ENCODE measurements at regions not wholly inside any gene's neighbourhood (a gene's known extent, or its start where the extent isn't known, plus 50 kb on each side); places are given as distances from the start of the nearest gene placed in this dataset.

GRCh38 chr16:54812229-54812628, 118.4 kb upstream of the IRX5 start:
- no peaks in the 10 kb centered on the region for H3K36me3 ChIP-seq (ENCODE audit: insufficient read depth)
- ATAC-seq = no peak
- H3K4me1 ChIP-seq (ENCODE audit: insufficient read depth) = peaks cover 22% of the 10 kb centered on the region
- no peak overlapping the region for H3K27ac Mint-ChIP-seq
- H4K20me1 ChIP-seq (replicated peaks; ENCODE audit: insufficient read depth) = no peaks in the 10 kb centered on the region
- no peak overlapping the region for H3K4me3 ChIP-seq
- H3K4me2 ChIP-seq = no peak overlapping the region
- no peaks in the 10 kb centered on the region for H3K27me3 ChIP-seq (ENCODE audit: insufficient read depth)
- H3K36me3 Mint-ChIP-seq (ENCODE audit: low read depth) = no peaks in the 10 kb centered on the region
- H3K9me2 ChIP-seq (ENCODE audit: insufficient read depth) = no peaks in the 10 kb centered on the region
- H3K4me1 Mint-ChIP-seq = peaks cover 24% of the 10 kb centered on the region
- no peak overlapping the region for H3K27ac ChIP-seq (ENCODE audit: low read depth)
- H3K27me3 Mint-ChIP-seq (ENCODE audit: insufficient read depth, low read depth, poor library complexity) = no peaks in the 10 kb centered on the region
- no peaks in the 10 kb centered on the region for H3K79me2 ChIP-seq (replicated peaks; ENCODE audit: insufficient read depth)
- TF ChIP-seq, protein P1, sequence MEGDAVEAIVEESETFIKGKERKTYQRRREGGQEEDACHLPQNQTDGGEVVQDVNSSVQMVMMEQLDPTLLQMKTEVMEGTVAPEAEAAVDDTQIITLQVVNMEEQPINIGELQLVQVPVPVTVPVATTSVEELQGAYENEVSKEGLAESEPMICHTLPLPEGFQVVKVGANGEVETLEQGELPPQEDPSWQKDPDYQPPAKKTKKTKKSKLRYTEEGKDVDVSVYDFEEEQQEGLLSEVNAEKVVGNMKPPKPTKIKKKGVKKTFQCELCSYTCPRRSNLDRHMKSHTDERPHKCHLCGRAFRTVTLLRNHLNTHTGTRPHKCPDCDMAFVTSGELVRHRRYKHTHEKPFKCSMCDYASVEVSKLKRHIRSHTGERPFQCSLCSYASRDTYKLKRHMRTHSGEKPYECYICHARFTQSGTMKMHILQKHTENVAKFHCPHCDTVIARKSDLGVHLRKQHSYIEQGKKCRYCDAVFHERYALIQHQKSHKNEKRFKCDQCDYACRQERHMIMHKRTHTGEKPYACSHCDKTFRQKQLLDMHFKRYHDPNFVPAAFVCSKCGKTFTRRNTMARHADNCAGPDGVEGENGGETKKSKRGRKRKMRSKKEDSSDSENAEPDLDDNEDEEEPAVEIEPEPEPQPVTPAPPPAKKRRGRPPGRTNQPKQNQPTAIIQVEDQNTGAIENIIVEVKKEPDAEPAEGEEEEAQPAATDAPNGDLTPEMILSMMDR (conservative IDR thresholded peaks at IDR 0.05; ENCODE audit: low read depth in 2 of 2) = peak; percentile 20 to 49; a peak in 2 of 4 replicates
- TF ChIP-seq STAT1 (IDR thresholded peaks at IDR 0.05; ENCODE audit: unreplicated experiment) = no peak
- no peak for TF ChIP-seq ZNF331 (CRISPR knock-in tag; IDR thresholded peaks at IDR 0.05; ENCODE audit: low read depth)
- TF ChIP-seq, protein P2, sequence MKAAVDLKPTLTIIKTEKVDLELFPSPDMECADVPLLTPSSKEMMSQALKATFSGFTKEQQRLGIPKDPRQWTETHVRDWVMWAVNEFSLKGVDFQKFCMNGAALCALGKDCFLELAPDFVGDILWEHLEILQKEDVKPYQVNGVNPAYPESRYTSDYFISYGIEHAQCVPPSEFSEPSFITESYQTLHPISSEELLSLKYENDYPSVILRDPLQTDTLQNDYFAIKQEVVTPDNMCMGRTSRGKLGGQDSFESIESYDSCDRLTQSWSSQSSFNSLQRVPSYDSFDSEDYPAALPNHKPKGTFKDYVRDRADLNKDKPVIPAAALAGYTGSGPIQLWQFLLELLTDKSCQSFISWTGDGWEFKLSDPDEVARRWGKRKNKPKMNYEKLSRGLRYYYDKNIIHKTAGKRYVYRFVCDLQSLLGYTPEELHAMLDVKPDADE (IDR thresholded peaks at IDR 0.05) = no peak
- TF ChIP-seq EZH2 (IDR thresholded peaks at IDR 0.05; ENCODE audit: low read depth, unreplicated experiment) = no peak
- H3K4me3 Mint-ChIP-seq = no peak overlapping the region
- H3K9me3 Mint-ChIP-seq = no peaks in the 10 kb centered on the region
- no peak for DNase-seq (ENCODE audit: low spot score)
- no peak overlapping the region for H2AFZ ChIP-seq
- H3F3A ChIP-seq (replicated peaks; ENCODE audit: low read depth) = no peaks in the 10 kb centered on the region

DNA sequence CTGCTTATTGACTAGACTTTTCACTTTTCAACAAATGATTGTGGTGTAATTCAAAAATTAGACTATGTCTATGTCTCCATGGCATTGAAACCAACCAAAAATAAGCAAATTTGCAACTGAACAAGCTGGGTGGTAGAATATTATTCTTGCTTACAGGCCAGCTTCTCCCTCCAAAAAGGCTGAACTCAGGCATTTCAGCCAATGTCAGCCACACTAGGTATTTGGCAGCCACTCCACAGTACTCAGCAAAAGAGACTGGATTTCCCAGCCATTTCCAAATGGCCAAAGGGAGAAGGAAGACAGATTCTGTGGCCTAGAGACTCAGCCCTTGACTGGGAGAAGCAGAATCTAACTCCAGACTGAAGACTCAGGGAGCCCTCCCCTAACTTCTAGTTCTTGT, 121.8 kb upstream of the IRX5 start:
- Mint-ChIP-seq H3K36me3 (ENCODE audit: low read depth) (no peaks in the 10 kb centered on the region), H3K4me1 (peaks cover 27% of the 10 kb centered on the region), H3K4me3 (no peak overlapping the region), H3K27ac (no peak overlapping the region), H3K27me3 (ENCODE audit: insufficient read depth, low read depth, poor library complexity) (no peaks in the 10 kb centered on the region), H3K9me3 (no peaks in the 10 kb centered on the region)
- Histone ChIP-seq H3K9me2 (ENCODE audit: insufficient read depth) (peaks cover 4% of the 10 kb centered on the region; the same call in 1 of the 2 replicates), H2AFZ (no peak overlapping the region), H4K20me1 (replicated peaks; ENCODE audit: insufficient read depth) (no peaks in the 10 kb centered on the region), H3K4me1 (ENCODE audit: insufficient read depth) (peaks cover 29% of the 10 kb centered on the region), H3K27ac (ENCODE audit: low read depth) (no peak overlapping the region), H3K36me3 (ENCODE audit: insufficient read depth) (no peaks in the 10 kb centered on the region), H3F3A (replicated peaks; ENCODE audit: low read depth) (no peaks in the 10 kb centered on the region), H3K4me3 (no peak overlapping the region), H3K4me2 (no peak overlapping the region), H3K79me2 (replicated peaks; ENCODE audit: insufficient read depth) (no peaks in the 10 kb centered on the region), H3K27me3 (ENCODE audit: insufficient read depth) (no peaks in the 10 kb centered on the region)
- ATAC-seq (no peak), DNase-seq (ENCODE audit: low spot score) (no peak)
- TF ChIP-seq, protein P1 (conservative IDR thresholded peaks at IDR 0.05; ENCODE audit: low read depth in 2 of 2) = no peak
- TF ChIP-seq NANOG (IDR thresholded peaks at IDR 0.05; ENCODE audit: borderline replicate concordance) (no peak), ZNF331 (CRISPR knock-in tag; IDR thresholded peaks at IDR 0.05; ENCODE audit: low read depth) (no peak), JUNB (IDR thresholded peaks at IDR 0.05; ENCODE audit: unreplicated experiment) (no peak), EZH2phosphoT487 (IDR thresholded peaks at IDR 0.05; ENCODE audit: unreplicated experiment) (no peak), ZNF114 (CRISPR knock-in tag; IDR thresholded peaks at IDR 0.05) (no peak), POLR2AphosphoS5 (IDR thresholded peaks at IDR 0.05; ENCODE audit: low read depth) (no peak), STAT1 (IDR thresholded peaks at IDR 0.05; ENCODE audit: unreplicated experiment) (no peak), CREB1 (CRISPR knock-in tag; IDR thresholded peaks at IDR 0.05; ENCODE audit: low read depth) (no peak)
- TF ChIP-seq, protein P2 (IDR thresholded peaks at IDR 0.05) = no peak
